ENCODE measurements at regions not wholly inside any gene's neighbourhood (a gene's known extent, or its start where the extent isn't known, plus 50 kb on each side); places are given as distances from the start of the nearest gene placed in this dataset.
"Not testable (repeated sequence)": the region's sequence is repeated elsewhere in the genome, so short reads cannot be mapped to it uniquely, and the experiment has no call there.

- not testable (repeated sequence) for TF ChIP-seq CTCF, POLR2A (IDR thresholded peaks at IDR 0.05)
These were observed 100.7 kb upstream of the TP53TG3D start for GRCh38 chr16:32152434-32152833.

Measured in body of pancreas (tissue), 4 donors.